ENCODE measurements at regions not wholly inside any gene's neighbourhood (a gene's known extent, or its start where the extent isn't known, plus 50 kb on each side); places are given as distances from the start of the nearest gene placed in this dataset.

- no peak for FAIRE-seq
Measured at GRCh38 chr9:109683521-109683920, 96.5 kb upstream of the PALM2AKAP2 start.

- FAIRE-seq: no peak
Measured at GRCh38 chr9:109689701-109690100, 90.3 kb upstream of the PALM2AKAP2 start.

GRCh38 chr9:109699019-109699418, 81.0 kb upstream of the PALM2AKAP2 start:
- FAIRE-seq: no peak

- no peak for FAIRE-seq
Measured at GRCh38 chr9:109704546-109704945, 75.5 kb upstream of the PALM2AKAP2 start.

- FAIRE-seq: no peak
Measured at GRCh38 chr9:109705515-109705914, 74.5 kb upstream of the PALM2AKAP2 start.

- FAIRE-seq: no peak
Measured at GRCh38 chr9:109707355-109707754, 72.6 kb upstream of the PALM2AKAP2 start.

- no peak for FAIRE-seq
Measured at GRCh38 chr9:109708451-109708945, 71.5 kb upstream of the PALM2AKAP2 start.

GRCh38 chr9:109709866-109710265, 70.1 kb upstream of the PALM2AKAP2 start:
- FAIRE-seq: no peak

GRCh38 chr9:109710830-109711229, 69.2 kb upstream of the PALM2AKAP2 start:
- no peak for FAIRE-seq

GRCh38 chr9:109715344-109715743, 64.7 kb upstream of the PALM2AKAP2 start:
- FAIRE-seq: no peak

GRCh38 chr9:109716631-109717030, 63.4 kb upstream of the PALM2AKAP2 start:
- no peak for FAIRE-seq

GRCh38 chr9:109717342-109717741, 62.7 kb upstream of the PALM2AKAP2 start:
- FAIRE-seq: no peak

GRCh38 chr9:109718861-109719260, 61.1 kb upstream of the PALM2AKAP2 start:
- FAIRE-seq: no peak

GRCh38 chr9:109721001-109721400, 59.0 kb upstream of the PALM2AKAP2 start:
- FAIRE-seq: no peak

- FAIRE-seq: no peak
Measured at GRCh38 chr9:109722007-109722406, 58.0 kb upstream of the PALM2AKAP2 start.

GRCh38 chr9:109723781-109724180, 56.2 kb upstream of the PALM2AKAP2 start:
- FAIRE-seq: no peak

- no peak for FAIRE-seq
Measured at GRCh38 chr9:109725460-109725859, 54.5 kb upstream of the PALM2AKAP2 start.

- FAIRE-seq: no peak
Measured at GRCh38 chr9:109726119-109726518, 53.9 kb upstream of the PALM2AKAP2 start.

- no peak for FAIRE-seq
Measured at GRCh38 chr9:109728686-109729300, 51.2 kb upstream of the PALM2AKAP2 start.

GRCh38 chr9:109729513-109729912, 50.5 kb upstream of the PALM2AKAP2 start:
- FAIRE-seq: no peak

All from endometrium (tissue), 2 donors.